GM23338 (cell line): ENCODE measurements at regions not wholly inside any gene's neighbourhood (a gene's known extent, or its start where the extent isn't known, plus 50 kb on each side); places are given as distances from the start of the nearest gene placed in this dataset.

Source experiments
- ATAC-seq: fragments of 200-7000 bp; cut with Tn5 transposase; 3 replicates; pipeline ENCODE4 v1.9.1; 2020
- DNase-seq: peaks from one replicate; pipeline ENCODE4 v3.0.0-alpha.2; 2015; ENCODE audit warnings: low spot score
- H2AFZ ChIP-seq: fragments of 200-600 bp; sonication (generic); 2 replicates; pipeline ENCODE4 v1.8.0; 2016; ENCODE audit warnings: antibody characterized with exemption, mild to moderate bottlenecking, moderate library complexity
- H3F3A ChIP-seq: fragments of 200-600 bp; sonication (generic); replicated peaks from 2 replicates; pipeline ENCODE4 v1.8.0; 2017; ENCODE audit warnings: antibody characterized with exemption, mixed run types, low read depth
- H3K27ac ChIP-seq: fragments of 200-600 bp; sonication (generic); 2 replicates; pipeline ENCODE4 v1.6.1; 2016; ENCODE audit warnings: low read depth
- H3K27me3 ChIP-seq: fragments of 200-600 bp; sonication (generic); 2 replicates; pipeline ENCODE4 v1.8.0; 2016; ENCODE audit warnings: mild to moderate bottlenecking, mixed run types, moderate library complexity; ENCODE audit not compliant: insufficient read depth
- H3K36me3 ChIP-seq: fragments of 200-600 bp; sonication (generic); 2 replicates; pipeline ENCODE4 v1.8.0; 2016; ENCODE audit warnings: mild to moderate bottlenecking; ENCODE audit not compliant: insufficient read depth
- H3K4me1 ChIP-seq: fragments of 200-600 bp; sonication (generic); 2 replicates; pipeline ENCODE4 v1.8.0; 2016; ENCODE audit warnings: mild to moderate bottlenecking, moderate library complexity; ENCODE audit not compliant: insufficient read depth
- H3K4me2 ChIP-seq: fragments of 200-600 bp; sonication (generic); 2 replicates; pipeline ENCODE4 v1.7.1; 2017; ENCODE audit warnings: mixed run types
- H3K4me3 ChIP-seq: fragments of 200-600 bp; sonication (generic); 2 replicates; pipeline ENCODE4 v1.6.1; 2016; ENCODE audit warnings: mixed run types
- H3K79me2 ChIP-seq: fragments of 200-600 bp; sonication (generic); replicated peaks from 2 replicates; pipeline ENCODE4 v1.8.0; 2017; ENCODE audit warnings: mild to moderate bottlenecking; ENCODE audit not compliant: insufficient read depth
- H3K9me2 ChIP-seq: fragments of 200-600 bp; sonication (generic); 2 replicates; pipeline ENCODE4 v1.8.0; 2017; ENCODE audit not compliant: insufficient read depth
- H4K20me1 ChIP-seq: fragments of 200-600 bp; sonication (generic); replicated peaks from 2 replicates; pipeline ENCODE4 v1.8.0; 2017; ENCODE audit warnings: mild to moderate bottlenecking; ENCODE audit not compliant: insufficient read depth
- H3K27ac Mint-ChIP-seq: 2 replicates; pipeline ENCODE4 v1.8.0; 2020; ENCODE audit warnings: inconsistent platforms, mild to moderate bottlenecking, moderate library complexity, mixed read lengths
- H3K27me3 Mint-ChIP-seq: 3 replicates; pipeline ENCODE4 v1.8.0; 2022; ENCODE audit warnings: low read depth, mild to moderate bottlenecking, moderate library complexity, mixed read lengths, inconsistent platforms; ENCODE audit not compliant: insufficient read depth, poor library complexity
- H3K36me3 Mint-ChIP-seq: 3 replicates; pipeline ENCODE4 v1.8.0; 2021; ENCODE audit warnings: low read depth, mild to moderate bottlenecking, inconsistent platforms, moderate library complexity, mixed read lengths
- H3K4me1 Mint-ChIP-seq: 3 replicates; pipeline ENCODE4 v1.8.0; 2020; ENCODE audit warnings: mild to moderate bottlenecking, inconsistent platforms, mixed read lengths
- H3K4me3 Mint-ChIP-seq: 3 replicates; pipeline ENCODE4 v1.8.0; 2021; ENCODE audit warnings: moderate library complexity, mild to moderate bottlenecking, inconsistent platforms, mixed read lengths
- H3K9me3 Mint-ChIP-seq: 3 replicates; pipeline ENCODE4 v1.8.0; 2020; ENCODE audit warnings: moderate library complexity, mild to moderate bottlenecking, inconsistent platforms, mixed read lengths
- CREB1 ChIP-seq: fragments of 250-450 bp; sonication (Bioruptor Pico); IDR thresholded peaks from 2 replicates; pipeline ENCODE4 v1.5.0; 2020; ENCODE audit warnings: low read depth, mild to moderate bottlenecking, moderate library complexity
- EZH2 ChIP-seq: fragments of 200-600 bp; sonication (generic); IDR thresholded peaks from one replicate; pipeline ENCODE4 v1.8.0; 2017; ENCODE audit warnings: antibody characterized with exemption, mild to moderate bottlenecking, low read depth; ENCODE audit not compliant: unreplicated experiment
- EZH2phosphoT487 ChIP-seq: fragments of 200-600 bp; sonication (generic); IDR thresholded peaks from one replicate; pipeline ENCODE4 v1.8.1; 2018; ENCODE audit warnings: antibody characterized with exemption; ENCODE audit not compliant: unreplicated experiment
- JUNB ChIP-seq: IDR thresholded peaks from one replicate; pipeline ENCODE4 v1.6.1; 2016; ENCODE audit warnings: antibody characterized with exemption; ENCODE audit not compliant: unreplicated experiment
- NANOG ChIP-seq: IDR thresholded peaks from 2 replicates; pipeline ENCODE4 v1.6.1; 2016; ENCODE audit warnings: antibody characterized with exemption, borderline replicate concordance
- POLR2AphosphoS5 ChIP-seq: IDR thresholded peaks from 2 replicates; pipeline ENCODE4 v1.6.1; 2016; ENCODE audit warnings: antibody characterized with exemption, low read depth
- STAT1 ChIP-seq: IDR thresholded peaks from one replicate; pipeline ENCODE4 v1.6.1; 2016; ENCODE audit warnings: antibody characterized with exemption; ENCODE audit not compliant: unreplicated experiment
- ZNF114 ChIP-seq: fragments of 250-450 bp; sonication (Bioruptor Pico); IDR thresholded peaks from 2 replicates; pipeline ENCODE4 v1.5.0; 2020; ENCODE audit warnings: mild to moderate bottlenecking, moderate library complexity
- ZNF331 ChIP-seq: fragments of 250-450 bp; sonication (Bioruptor Pico); IDR thresholded peaks from 2 replicates; pipeline ENCODE4 v1.5.0; 2020; ENCODE audit warnings: low read depth, mild to moderate bottlenecking, moderate library complexity
- TF ChIP-seq, protein P1 (sequence below): IDR thresholded peaks from one replicate; pipeline ENCODE4 v1.6.1; 2018; ENCODE audit warnings: antibody characterized with exemption; ENCODE audit not compliant: unreplicated experiment
- TF ChIP-seq, protein P2 (sequence below): fragments of 250-450 bp; sonication (Bioruptor Pico); IDR thresholded peaks from 2 replicates; pipeline ENCODE4 v1.5.0; 2020; ENCODE audit warnings: mild to moderate bottlenecking, moderate library complexity

DNA sequence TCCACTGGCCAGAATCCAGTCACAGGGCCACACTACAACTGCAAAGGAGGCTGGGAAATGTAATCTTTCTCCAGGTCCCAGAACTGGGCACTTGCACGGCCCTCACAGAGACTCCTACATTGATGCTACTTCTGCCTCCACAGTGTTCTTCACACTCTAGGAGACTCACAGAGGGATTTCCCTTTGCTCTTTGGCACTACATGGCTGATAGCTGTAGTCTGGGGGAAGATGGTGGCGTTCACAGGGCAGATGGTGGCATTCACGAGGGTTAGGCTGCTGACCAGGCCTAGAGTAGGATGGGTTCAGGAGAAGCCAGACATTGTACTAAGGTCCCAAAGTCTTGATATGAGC, 151.1 kb downstream of the NUAK1 start (continued):
- TF ChIP-seq ZNF114 (CRISPR knock-in tag) (no peak), EZH2 (no peak), CREB1 (CRISPR knock-in tag) (no peak), NANOG (no peak), JUNB (no peak), POLR2AphosphoS5 (no peak), STAT1 (no peak)

DNA sequence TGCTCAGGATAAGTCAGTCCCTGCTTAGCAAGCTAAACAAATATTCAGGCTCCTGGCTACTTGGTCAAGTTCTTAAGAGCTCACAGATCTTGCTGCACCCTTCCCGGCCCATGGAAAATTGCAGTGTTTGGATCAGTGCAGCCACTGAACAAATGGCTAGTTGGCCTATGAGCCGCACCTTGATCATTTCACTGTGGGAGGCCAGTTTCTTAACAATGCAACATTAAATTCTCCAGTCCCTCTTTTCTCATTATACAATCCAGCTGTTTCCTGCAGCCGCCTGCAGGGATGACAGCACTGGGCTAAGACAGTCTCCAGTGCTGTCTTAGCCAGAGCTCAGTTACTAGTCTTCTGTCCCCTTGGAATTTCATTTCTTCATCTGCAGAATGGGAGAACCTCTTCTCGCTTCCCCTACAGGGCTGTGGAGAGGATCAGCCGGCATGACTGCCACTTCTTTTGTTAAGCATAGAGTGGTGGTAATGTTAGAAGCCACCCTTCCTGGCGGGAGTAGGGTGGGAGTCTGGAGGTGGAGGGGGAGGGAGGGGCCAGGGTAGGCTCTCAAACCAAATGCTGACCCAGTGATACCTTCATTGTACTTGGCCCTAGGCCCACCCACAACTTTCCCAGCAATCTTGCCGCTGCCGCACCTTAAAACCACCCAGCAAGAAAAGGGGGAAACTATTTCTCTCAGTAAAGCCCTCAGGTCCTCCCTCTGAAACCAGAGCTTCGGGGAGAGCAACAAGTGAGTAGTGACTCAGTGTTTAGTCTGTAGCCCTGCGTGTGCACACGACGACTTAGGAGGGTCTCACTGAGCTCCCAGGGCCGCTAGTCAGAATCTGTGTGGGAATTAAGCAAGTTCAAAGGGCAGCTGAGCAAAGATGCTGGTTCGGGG, 145.7 kb downstream of the NUAK1 start:
- DNase-seq = peak; percentile 8
- Histone ChIP-seq H3K4me3 (no peak overlapping the region), H3K4me2 (no peak overlapping the region), H3K36me3 (no peaks in the 10 kb centered on the region), H3F3A (no peaks in the 10 kb centered on the region), H3K9me2 (peaks cover 8% of the 10 kb centered on the region), H3K79me2 (no peaks in the 10 kb centered on the region), H2AFZ (peak overlapping the region; percentile 63; the same call in 1 of the 2 replicates), H3K4me1 (peaks cover 9% of the 10 kb centered on the region), H4K20me1 (no peaks in the 10 kb centered on the region), H3K27ac (no peak overlapping the region), H3K27me3 (no peaks in the 10 kb centered on the region)
- Mint-ChIP-seq H3K27me3 (peaks cover 4% of the 10 kb centered on the region), H3K9me3 (no peaks in the 10 kb centered on the region), H3K4me1 (peaks cover 12% of the 10 kb centered on the region), H3K36me3 (no peaks in the 10 kb centered on the region), H3K4me3 (no peak overlapping the region), H3K27ac (no peak overlapping the region)
- peak; percentile 77 for ATAC-seq
- no peak for TF ChIP-seq ZNF114 (CRISPR knock-in tag)
- TF ChIP-seq, protein P1, sequence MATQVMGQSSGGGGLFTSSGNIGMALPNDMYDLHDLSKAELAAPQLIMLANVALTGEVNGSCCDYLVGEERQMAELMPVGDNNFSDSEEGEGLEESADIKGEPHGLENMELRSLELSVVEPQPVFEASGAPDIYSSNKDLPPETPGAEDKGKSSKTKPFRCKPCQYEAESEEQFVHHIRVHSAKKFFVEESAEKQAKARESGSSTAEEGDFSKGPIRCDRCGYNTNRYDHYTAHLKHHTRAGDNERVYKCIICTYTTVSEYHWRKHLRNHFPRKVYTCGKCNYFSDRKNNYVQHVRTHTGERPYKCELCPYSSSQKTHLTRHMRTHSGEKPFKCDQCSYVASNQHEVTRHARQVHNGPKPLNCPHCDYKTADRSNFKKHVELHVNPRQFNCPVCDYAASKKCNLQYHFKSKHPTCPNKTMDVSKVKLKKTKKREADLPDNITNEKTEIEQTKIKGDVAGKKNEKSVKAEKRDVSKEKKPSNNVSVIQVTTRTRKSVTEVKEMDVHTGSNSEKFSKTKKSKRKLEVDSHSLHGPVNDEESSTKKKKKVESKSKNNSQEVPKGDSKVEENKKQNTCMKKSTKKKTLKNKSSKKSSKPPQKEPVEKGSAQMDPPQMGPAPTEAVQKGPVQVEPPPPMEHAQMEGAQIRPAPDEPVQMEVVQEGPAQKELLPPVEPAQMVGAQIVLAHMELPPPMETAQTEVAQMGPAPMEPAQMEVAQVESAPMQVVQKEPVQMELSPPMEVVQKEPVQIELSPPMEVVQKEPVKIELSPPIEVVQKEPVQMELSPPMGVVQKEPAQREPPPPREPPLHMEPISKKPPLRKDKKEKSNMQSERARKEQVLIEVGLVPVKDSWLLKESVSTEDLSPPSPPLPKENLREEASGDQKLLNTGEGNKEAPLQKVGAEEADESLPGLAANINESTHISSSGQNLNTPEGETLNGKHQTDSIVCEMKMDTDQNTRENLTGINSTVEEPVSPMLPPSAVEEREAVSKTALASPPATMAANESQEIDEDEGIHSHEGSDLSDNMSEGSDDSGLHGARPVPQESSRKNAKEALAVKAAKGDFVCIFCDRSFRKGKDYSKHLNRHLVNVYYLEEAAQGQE = no peak
- no peak for TF ChIP-seq ZNF331 (CRISPR knock-in tag)
- no peak for TF ChIP-seq POLR2AphosphoS5
- TF ChIP-seq, protein P2, sequence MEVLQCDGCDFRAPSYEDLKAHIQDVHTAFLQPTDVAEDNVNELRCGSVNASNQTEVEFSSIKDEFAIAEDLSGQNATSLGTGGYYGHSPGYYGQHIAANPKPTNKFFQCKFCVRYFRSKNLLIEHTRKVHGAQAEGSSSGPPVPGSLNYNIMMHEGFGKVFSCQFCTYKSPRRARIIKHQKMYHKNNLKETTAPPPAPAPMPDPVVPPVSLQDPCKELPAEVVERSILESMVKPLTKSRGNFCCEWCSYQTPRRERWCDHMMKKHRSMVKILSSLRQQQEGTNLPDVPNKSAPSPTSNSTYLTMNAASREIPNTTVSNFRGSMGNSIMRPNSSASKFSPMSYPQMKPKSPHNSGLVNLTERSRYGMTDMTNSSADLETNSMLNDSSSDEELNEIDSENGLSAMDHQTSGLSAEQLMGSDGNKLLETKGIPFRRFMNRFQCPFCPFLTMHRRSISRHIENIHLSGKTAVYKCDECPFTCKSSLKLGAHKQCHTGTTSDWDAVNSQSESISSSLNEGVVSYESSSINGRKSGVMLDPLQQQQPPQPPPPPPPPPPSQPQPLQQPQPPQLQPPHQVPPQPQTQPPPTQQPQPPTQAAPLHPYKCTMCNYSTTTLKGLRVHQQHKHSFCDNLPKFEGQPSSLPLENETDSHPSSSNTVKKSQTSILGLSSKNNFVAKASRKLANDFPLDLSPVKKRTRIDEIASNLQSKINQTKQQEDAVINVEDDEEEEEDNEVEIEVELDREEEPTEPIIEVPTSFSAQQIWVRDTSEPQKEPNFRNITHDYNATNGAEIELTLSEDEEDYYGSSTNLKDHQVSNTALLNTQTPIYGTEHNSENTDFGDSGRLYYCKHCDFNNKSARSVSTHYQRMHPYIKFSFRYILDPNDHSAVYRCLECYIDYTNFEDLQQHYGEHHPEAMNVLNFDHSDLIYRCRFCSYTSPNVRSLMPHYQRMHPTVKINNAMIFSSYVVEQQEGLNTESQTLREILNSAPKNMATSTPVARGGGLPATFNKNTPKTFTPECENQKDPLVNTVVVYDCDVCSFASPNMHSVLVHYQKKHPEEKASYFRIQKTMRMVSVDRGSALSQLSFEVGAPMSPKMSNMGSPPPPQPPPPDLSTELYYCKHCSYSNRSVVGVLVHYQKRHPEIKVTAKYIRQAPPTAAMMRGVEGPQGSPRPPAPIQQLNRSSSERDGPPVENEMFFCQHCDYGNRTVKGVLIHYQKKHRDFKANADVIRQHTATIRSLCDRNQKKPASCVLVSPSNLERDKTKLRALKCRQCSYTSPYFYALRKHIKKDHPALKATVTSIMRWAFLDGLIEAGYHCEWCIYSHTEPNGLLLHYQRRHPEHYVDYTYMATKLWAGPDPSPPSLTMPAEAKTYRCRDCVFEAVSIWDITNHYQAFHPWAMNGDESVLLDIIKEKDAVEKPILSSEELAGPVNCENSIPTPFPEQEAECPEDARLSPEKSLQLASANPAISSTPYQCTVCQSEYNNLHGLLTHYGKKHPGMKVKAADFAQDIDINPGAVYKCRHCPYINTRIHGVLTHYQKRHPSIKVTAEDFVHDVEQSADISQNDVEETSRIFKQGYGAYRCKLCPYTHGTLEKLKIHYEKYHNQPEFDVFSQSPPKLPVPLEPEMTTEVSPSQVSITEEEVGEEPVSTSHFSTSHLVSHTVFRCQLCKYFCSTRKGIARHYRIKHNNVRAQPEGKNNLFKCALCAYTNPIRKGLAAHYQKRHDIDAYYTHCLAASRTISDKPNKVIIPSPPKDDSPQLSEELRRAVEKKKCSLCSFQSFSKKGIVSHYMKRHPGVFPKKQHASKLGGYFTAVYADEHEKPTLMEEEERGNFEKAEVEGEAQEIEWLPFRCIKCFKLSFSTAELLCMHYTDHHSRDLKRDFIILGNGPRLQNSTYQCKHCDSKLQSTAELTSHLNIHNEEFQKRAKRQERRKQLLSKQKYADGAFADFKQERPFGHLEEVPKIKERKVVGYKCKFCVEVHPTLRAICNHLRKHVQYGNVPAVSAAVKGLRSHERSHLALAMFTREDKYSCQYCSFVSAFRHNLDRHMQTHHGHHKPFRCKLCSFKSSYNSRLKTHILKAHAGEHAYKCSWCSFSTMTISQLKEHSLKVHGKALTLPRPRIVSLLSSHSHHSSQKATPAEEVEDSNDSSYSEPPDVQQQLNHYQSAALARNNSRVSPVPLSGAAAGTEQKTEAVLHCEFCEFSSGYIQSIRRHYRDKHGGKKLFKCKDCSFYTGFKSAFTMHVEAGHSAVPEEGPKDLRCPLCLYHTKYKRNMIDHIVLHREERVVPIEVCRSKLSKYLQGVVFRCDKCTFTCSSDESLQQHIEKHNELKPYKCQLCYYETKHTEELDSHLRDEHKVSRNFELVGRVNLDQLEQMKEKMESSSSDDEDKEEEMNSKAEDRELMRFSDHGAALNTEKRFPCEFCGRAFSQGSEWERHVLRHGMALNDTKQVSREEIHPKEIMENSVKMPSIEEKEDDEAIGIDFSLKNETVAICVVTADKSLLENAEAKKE (CRISPR knock-in tag) = 0 out of 2 replicates have a peak, but pooled peaks have one; percentile 16
- no peak for TF ChIP-seq EZH2phosphoT487
- no peak for TF ChIP-seq CREB1 (CRISPR knock-in tag)
